ENCODE measurements at regions not wholly inside any gene's neighbourhood (a gene's known extent, or its start where the extent isn't known, plus 50 kb on each side); places are given as distances from the start of the nearest gene placed in this dataset.

GRCh38 chr14:103227094-103227768 lies 104.0 kb downstream of the TNFAIP2 start:
- no peak for TF ChIP-seq TCF7L2 (IDR thresholded peaks at IDR 0.05; ENCODE audit: low read depth, low read length)
- no peak for TF ChIP-seq RBAK (CRISPR knock-in tag; IDR thresholded peaks at IDR 0.05)
- no peak for TF ChIP-seq EP300 (IDR thresholded peaks at IDR 0.05; ENCODE audit: low read depth in 2 of 2, low read length in 2 of 2)
- TF ChIP-seq EP300 (CRISPR knock-in tag; IDR thresholded peaks at IDR 0.05; ENCODE audit: borderline replicate concordance): no peak
- TF ChIP-seq GMEB1 (CRISPR knock-in tag; IDR thresholded peaks at IDR 0.05; ENCODE audit: borderline replicate concordance): no peak
- no peak for TF ChIP-seq CTCF (CRISPR knock-in tag; IDR thresholded peaks at IDR 0.05)
- TF ChIP-seq NCOR1 (IDR thresholded peaks at IDR 0.05; ENCODE audit: borderline replicate concordance, low read length): no peak
- TF ChIP-seq ZGPAT (CRISPR knock-in tag; IDR thresholded peaks at IDR 0.05): no peak
- TF ChIP-seq ZNF350 (CRISPR knock-in tag; IDR thresholded peaks at IDR 0.05; ENCODE audit: borderline replicate concordance, low read depth): no peak
- no peak for TF ChIP-seq POLR2A (IDR thresholded peaks at IDR 0.05; ENCODE audit: insufficient read depth in 1 of 2, low read depth in 2 of 2, low read length in 2 of 2)
- no peak for TF ChIP-seq ZKSCAN1 (IDR thresholded peaks at IDR 0.05; ENCODE audit: low read length)
- no peak for TF ChIP-seq PHF21A (CRISPR knock-in tag; IDR thresholded peaks at IDR 0.05)
- no peak for TF ChIP-seq SUZ12 (IDR thresholded peaks at IDR 0.05; ENCODE audit: low read depth, low read length)
- no peak for TF ChIP-seq ELF1 (CRISPR knock-in tag; IDR thresholded peaks at IDR 0.05)
- no peak for TF ChIP-seq FOXP1 (IDR thresholded peaks at IDR 0.05)
- TF ChIP-seq FOXP1 (CRISPR knock-in tag; IDR thresholded peaks at IDR 0.05): no peak

Measured in HepG2 (cell line).